ENCODE measurements at regions not wholly inside any gene's neighbourhood (a gene's known extent, or its start where the extent isn't known, plus 50 kb on each side); places are given as distances from the start of the nearest gene placed in this dataset.
"Not testable (repeated sequence)": the region's sequence is repeated elsewhere in the genome, so short reads cannot be mapped to it uniquely, and the experiment has no call there.

DNA sequence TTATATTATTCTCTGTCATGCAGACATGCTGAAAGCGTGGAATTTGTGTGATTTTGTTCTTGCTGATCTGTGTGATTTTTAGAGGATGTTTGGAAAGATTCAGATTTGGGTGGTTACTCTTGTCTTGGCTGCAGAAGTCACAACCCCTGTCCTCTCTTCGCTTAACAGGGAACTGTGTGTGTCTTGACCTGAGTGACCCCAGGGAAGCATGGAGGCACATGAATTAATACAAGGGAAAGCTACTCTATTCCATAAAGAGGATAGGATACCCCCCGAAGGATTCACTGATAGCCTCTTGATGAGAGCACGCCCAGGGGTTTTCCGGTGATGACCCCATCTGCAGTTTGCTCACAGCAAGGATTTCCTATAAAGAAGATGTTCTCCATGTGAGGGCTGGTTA is 168.8 kb upstream of the ZNF469 start:
- not testable (repeated sequence) for H3K9me3 ChIP-seq (ENCODE audit: control insufficient read depth in 3 of 3, low read length in 3 of 3); H3K9ac ChIP-seq (ENCODE audit: low read depth in 1 of 3, low read length in 3 of 3); H3K27ac ChIP-seq (ENCODE audit: low read depth, low read length); H3K27me3 ChIP-seq (ENCODE audit: control insufficient read depth in 3 of 3, insufficient read depth in 3 of 3, low read length in 3 of 3); H3K4me3 ChIP-seq (ENCODE audit: low read length in 3 of 3); H3K4me1 ChIP-seq (ENCODE audit: control insufficient read depth in 3 of 3, insufficient read depth in 3 of 3, low read length in 3 of 3); H3K36me3 ChIP-seq (ENCODE audit: control insufficient read depth in 3 of 3, insufficient read depth in 3 of 3, low read length in 3 of 3)

DNA sequence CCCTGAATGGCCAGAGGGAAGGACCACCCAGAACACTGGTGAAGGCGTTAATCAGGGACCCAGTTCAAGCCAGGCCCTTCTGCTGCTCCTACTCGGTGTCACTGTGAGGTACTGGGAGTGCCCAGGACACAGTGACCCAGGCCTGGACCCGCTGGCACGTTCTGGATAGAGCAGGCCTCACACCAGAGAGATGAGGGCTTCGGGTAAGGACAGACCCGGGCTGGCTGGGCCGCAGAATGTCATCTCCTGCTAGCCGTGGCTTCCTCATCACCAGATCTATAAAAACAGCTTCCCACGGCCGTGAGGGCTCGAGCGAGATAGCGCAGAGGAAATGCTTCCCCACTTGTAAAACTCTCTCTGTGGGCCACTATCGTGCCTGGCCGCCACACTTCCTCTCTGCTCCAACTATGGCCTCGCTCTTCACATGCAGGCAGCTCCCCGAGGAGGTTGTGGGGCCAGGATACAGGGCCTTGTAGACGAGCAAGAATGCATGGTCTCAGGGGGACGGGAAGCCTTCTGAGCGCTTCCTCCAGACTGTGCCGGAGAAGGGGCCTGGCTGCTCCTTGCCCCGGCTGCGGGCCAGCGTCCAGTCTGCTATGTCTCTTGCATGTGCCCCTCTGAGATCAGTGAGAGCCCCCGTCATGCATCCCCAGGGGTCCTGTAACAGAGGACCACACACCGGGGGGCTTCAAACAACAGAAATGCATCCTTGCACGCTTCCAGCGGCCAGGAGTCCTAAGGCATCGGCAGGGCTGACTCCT is 161.6 kb upstream of the ZNF469 start:
- H3K4me3 ChIP-seq (ENCODE audit: low read length in 3 of 3); H3K9ac ChIP-seq (ENCODE audit: low read depth in 1 of 3, low read length in 3 of 3); H3K27ac ChIP-seq (ENCODE audit: low read depth, low read length); H3K36me3 ChIP-seq (ENCODE audit: control insufficient read depth in 3 of 3, insufficient read depth in 3 of 3, low read length in 3 of 3); H3K4me1 ChIP-seq (ENCODE audit: control insufficient read depth in 3 of 3, insufficient read depth in 3 of 3, low read length in 3 of 3); H3K9me3 ChIP-seq (ENCODE audit: control insufficient read depth in 3 of 3, low read length in 3 of 3); H3K27me3 ChIP-seq (ENCODE audit: control insufficient read depth in 3 of 3, insufficient read depth in 3 of 3, low read length in 3 of 3): not testable (repeated sequence)

DNA sequence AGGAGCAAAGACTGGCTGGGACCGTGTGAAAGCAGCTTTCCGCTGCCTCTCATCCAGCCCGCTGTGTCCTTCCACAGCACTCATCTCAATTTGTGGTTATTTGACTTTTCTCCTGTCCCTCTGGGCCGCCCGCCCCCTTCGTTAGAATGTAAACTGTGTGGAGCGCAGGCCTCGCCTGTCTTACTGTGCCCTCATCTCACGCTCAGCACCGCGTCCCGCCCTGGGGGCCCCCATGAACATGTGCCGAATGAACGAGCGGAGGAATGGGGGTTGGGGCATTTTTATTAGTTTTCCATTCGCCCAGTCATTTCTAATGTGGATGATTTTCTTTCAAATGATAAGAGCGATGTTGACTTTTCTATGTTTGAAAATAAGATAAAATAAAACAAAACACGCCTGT is 159.1 kb upstream of the ZNF469 start:
- H3K27me3 ChIP-seq (ENCODE audit: control insufficient read depth in 3 of 3, insufficient read depth in 3 of 3, low read length in 3 of 3); H3K4me3 ChIP-seq (ENCODE audit: low read length in 3 of 3); H3K36me3 ChIP-seq (ENCODE audit: control insufficient read depth in 3 of 3, insufficient read depth in 3 of 3, low read length in 3 of 3); H3K9ac ChIP-seq (ENCODE audit: low read depth in 1 of 3, low read length in 3 of 3); H3K4me1 ChIP-seq (ENCODE audit: control insufficient read depth in 3 of 3, insufficient read depth in 3 of 3, low read length in 3 of 3); H3K9me3 ChIP-seq (ENCODE audit: control insufficient read depth in 3 of 3, low read length in 3 of 3); H3K27ac ChIP-seq (ENCODE audit: low read depth, low read length): not testable (repeated sequence)

DNA sequence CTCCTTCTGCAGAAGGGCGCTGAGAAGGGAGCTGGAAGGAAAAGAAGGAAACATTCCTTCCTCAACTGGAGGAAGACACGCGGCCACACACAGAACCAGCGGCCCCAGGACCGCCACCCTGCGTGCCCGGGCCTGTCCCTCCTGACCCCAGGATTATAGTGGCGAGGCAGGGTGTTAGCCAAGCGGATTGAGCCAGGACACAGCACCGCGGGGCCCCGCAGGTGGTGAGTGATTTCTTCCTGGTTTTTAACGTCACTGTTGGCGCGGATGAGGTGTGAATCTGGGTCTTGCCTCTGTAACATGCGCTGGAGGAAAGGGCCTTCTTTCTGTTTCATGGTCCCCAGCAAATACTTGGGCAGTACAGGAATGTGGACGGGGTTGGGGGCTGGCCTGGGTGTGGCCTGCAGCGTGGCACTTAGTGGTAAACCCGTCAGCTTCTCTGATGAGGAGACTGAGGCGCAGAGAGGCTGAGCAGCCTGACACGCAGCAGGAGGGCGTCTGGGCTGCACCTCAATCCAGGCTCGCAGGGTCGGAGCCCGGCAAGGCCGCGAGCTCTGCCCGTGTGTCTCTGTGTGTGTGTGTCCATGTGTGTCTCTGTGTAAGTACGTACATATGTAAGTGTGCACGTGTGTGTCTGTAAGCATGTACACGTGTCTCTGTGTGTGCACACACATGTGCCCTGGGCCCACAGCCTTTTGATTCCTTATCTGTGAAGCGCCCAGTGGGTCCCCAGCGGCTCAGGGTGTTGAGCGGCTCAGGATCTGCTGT is 158.4 kb upstream of the ZNF469 start:
- H3K4me3 ChIP-seq (ENCODE audit: low read length in 3 of 3); H3K27ac ChIP-seq (ENCODE audit: low read depth, low read length); H3K36me3 ChIP-seq (ENCODE audit: control insufficient read depth in 3 of 3, insufficient read depth in 3 of 3, low read length in 3 of 3); H3K9ac ChIP-seq (ENCODE audit: low read depth in 1 of 3, low read length in 3 of 3); H3K27me3 ChIP-seq (ENCODE audit: control insufficient read depth in 3 of 3, insufficient read depth in 3 of 3, low read length in 3 of 3); H3K9me3 ChIP-seq (ENCODE audit: control insufficient read depth in 3 of 3, low read length in 3 of 3); H3K4me1 ChIP-seq (ENCODE audit: control insufficient read depth in 3 of 3, insufficient read depth in 3 of 3, low read length in 3 of 3): not testable (repeated sequence)

GRCh38 chr16:88225640-88226230 is 157.0 kb upstream of the ZNF469 start:
- H3K9me3 ChIP-seq (ENCODE audit: control insufficient read depth in 3 of 3, low read length in 3 of 3); H3K36me3 ChIP-seq (ENCODE audit: control insufficient read depth in 3 of 3, insufficient read depth in 3 of 3, low read length in 3 of 3); H3K4me1 ChIP-seq (ENCODE audit: control insufficient read depth in 3 of 3, insufficient read depth in 3 of 3, low read length in 3 of 3); H3K9ac ChIP-seq (ENCODE audit: low read depth in 1 of 3, low read length in 3 of 3); H3K27ac ChIP-seq (ENCODE audit: low read depth, low read length); H3K27me3 ChIP-seq (ENCODE audit: control insufficient read depth in 3 of 3, insufficient read depth in 3 of 3, low read length in 3 of 3); H3K4me3 ChIP-seq (ENCODE audit: low read length in 3 of 3): not testable (repeated sequence)

GRCh38 chr16:88226302-88226701 is 156.5 kb upstream of the ZNF469 start:
- not testable (repeated sequence) for H3K27ac ChIP-seq (ENCODE audit: low read depth, low read length); H3K9me3 ChIP-seq (ENCODE audit: control insufficient read depth in 3 of 3, low read length in 3 of 3); H3K36me3 ChIP-seq (ENCODE audit: control insufficient read depth in 3 of 3, insufficient read depth in 3 of 3, low read length in 3 of 3); H3K9ac ChIP-seq (ENCODE audit: low read depth in 1 of 3, low read length in 3 of 3); H3K27me3 ChIP-seq (ENCODE audit: control insufficient read depth in 3 of 3, insufficient read depth in 3 of 3, low read length in 3 of 3); H3K4me1 ChIP-seq (ENCODE audit: control insufficient read depth in 3 of 3, insufficient read depth in 3 of 3, low read length in 3 of 3); H3K4me3 ChIP-seq (ENCODE audit: low read length in 3 of 3)

- H3K4me1 ChIP-seq (ENCODE audit: control insufficient read depth in 3 of 3, insufficient read depth in 3 of 3, low read length in 3 of 3); H3K27me3 ChIP-seq (ENCODE audit: control insufficient read depth in 3 of 3, insufficient read depth in 3 of 3, low read length in 3 of 3); H3K4me3 ChIP-seq (ENCODE audit: low read length in 3 of 3); H3K27ac ChIP-seq (ENCODE audit: low read depth, low read length); H3K9me3 ChIP-seq (ENCODE audit: control insufficient read depth in 3 of 3, low read length in 3 of 3); H3K9ac ChIP-seq (ENCODE audit: low read depth in 1 of 3, low read length in 3 of 3); H3K36me3 ChIP-seq (ENCODE audit: control insufficient read depth in 3 of 3, insufficient read depth in 3 of 3, low read length in 3 of 3): not testable (repeated sequence)
Observed at GRCh38 chr16:88227026-88227721, 155.6 kb upstream of the ZNF469 start.

DNA sequence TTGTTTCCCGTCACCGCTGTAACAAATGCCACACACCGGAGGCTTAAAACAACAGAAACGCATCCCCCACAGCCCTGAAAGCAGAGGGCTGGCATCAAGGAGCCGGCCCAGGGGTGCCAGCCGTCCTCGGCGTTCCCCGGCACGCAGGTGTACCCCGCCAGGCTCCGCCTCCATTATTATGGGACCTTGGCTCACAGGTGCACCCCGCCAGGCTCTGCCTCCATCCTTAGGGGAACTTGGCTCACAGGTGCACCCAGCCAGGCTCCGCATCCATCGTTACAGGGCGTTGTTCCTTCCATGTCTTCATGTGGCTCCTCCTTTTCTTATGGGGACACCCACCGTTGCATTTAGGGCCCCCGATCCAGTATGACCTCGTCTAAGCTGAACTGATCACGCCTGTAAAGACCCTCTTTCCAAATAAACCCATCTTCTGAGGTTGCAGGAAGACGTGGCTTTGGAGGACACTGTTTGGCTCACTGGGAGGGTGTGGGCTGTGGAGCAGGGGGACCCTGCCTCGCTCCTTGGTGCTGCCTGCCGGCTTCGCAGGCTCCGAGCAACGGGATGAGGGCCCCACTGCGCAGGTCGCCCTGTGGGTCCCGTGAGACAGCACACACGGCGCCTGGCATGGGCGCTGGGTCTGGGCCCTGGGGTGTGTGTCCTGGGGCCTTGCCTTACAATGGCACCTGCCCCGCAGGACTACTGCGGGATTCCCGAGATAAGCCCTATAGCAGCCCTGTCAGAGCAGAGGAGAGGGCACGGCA is 154.9 kb upstream of the ZNF469 start:
- H3K4me1 ChIP-seq (ENCODE audit: control insufficient read depth in 3 of 3, insufficient read depth in 3 of 3, low read length in 3 of 3); H3K9me3 ChIP-seq (ENCODE audit: control insufficient read depth in 3 of 3, low read length in 3 of 3); H3K9ac ChIP-seq (ENCODE audit: low read depth in 1 of 3, low read length in 3 of 3); H3K27me3 ChIP-seq (ENCODE audit: control insufficient read depth in 3 of 3, insufficient read depth in 3 of 3, low read length in 3 of 3); H3K36me3 ChIP-seq (ENCODE audit: control insufficient read depth in 3 of 3, insufficient read depth in 3 of 3, low read length in 3 of 3); H3K4me3 ChIP-seq (ENCODE audit: low read length in 3 of 3); H3K27ac ChIP-seq (ENCODE audit: low read depth, low read length): not testable (repeated sequence)

DNA sequence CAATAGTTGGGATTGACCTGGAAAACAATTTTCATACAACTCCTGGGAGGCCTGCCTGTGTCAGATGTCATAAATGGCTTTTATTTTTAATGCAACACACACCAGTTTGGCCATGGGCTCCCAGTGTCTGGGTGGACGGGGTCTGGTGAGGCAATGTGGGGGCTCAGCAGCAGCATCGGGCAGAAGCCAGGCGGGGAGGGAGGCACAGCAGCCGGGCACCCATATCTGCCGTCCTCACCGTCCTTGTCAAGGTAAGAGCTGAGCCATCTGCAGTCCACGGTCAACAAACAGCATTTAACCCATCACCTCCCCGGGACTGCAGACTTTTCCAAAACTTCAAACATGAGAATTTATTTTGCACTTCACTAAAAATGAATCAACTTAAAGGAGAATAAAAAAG is 154.0 kb upstream of the ZNF469 start:
- not testable (repeated sequence) for H3K4me1 ChIP-seq (ENCODE audit: control insufficient read depth in 3 of 3, insufficient read depth in 3 of 3, low read length in 3 of 3); H3K4me3 ChIP-seq (ENCODE audit: low read length in 3 of 3); H3K27me3 ChIP-seq (ENCODE audit: control insufficient read depth in 3 of 3, insufficient read depth in 3 of 3, low read length in 3 of 3); H3K27ac ChIP-seq (ENCODE audit: low read depth, low read length); H3K9ac ChIP-seq (ENCODE audit: low read depth in 1 of 3, low read length in 3 of 3); H3K9me3 ChIP-seq (ENCODE audit: control insufficient read depth in 3 of 3, low read length in 3 of 3); H3K36me3 ChIP-seq (ENCODE audit: control insufficient read depth in 3 of 3, insufficient read depth in 3 of 3, low read length in 3 of 3)

Measured in skeletal muscle tissue (tissue), 3 donors.